Fibroblast of skin of scalp (primary cell): ENCODE measurements at regions not wholly inside any gene's neighbourhood (a gene's known extent, or its start where the extent isn't known, plus 50 kb on each side); places are given as distances from the start of the nearest gene placed in this dataset.

ENCODE experiments used
- DNase-seq: peaks from one replicate; pipeline ENCODE4 v3.0.0-alpha.2; 2013

- no peak for DNase-seq
Measured at GRCh38 chr5:6832994-6833393, 119.8 kb downstream of the TENT4A start.

GRCh38 chr5:6833406-6833805 lies 120.2 kb downstream of the TENT4A start:
- DNase-seq, result no peak

GRCh38 chr5:6837095-6837494 lies 123.9 kb downstream of the TENT4A start:
- DNase-seq, result no peak

GRCh38 chr5:6837519-6838110 lies 124.4 kb downstream of the TENT4A start:
- DNase-seq, result peak; percentile 5

- DNase-seq, result no peak
Measured at GRCh38 chr5:6838736-6839135, 125.5 kb downstream of the TENT4A start.

GRCh38 chr5:6840136-6840793 lies 127.0 kb downstream of the TENT4A start:
- DNase-seq, result no peak

- DNase-seq, result no peak
Measured at GRCh38 chr5:6843335-6843734, 130.1 kb downstream of the TENT4A start.

- no peak for DNase-seq
Measured at GRCh38 chr5:6843821-6844220, 130.6 kb downstream of the TENT4A start.

- DNase-seq, result no peak
Measured at GRCh38 chr5:6845856-6846255, 132.6 kb downstream of the TENT4A start.

GRCh38 chr5:6847870-6848269 lies 134.6 kb downstream of the TENT4A start:
- no peak for DNase-seq

GRCh38 chr5:6849316-6850105 lies 136.3 kb downstream of the TENT4A start:
- no peak for DNase-seq

- no peak for DNase-seq
Measured at GRCh38 chr5:6850106-6850432, 136.8 kb downstream of the TENT4A start.

GRCh38 chr5:6856653-6857052 lies 143.4 kb downstream of the TENT4A start:
- DNase-seq, result no peak

GRCh38 chr5:6858419-6858818 lies 145.2 kb downstream of the TENT4A start:
- no peak for DNase-seq

GRCh38 chr5:6859023-6859422 lies 145.8 kb downstream of the TENT4A start:
- no peak for DNase-seq

- no peak for DNase-seq
Measured at GRCh38 chr5:6859951-6860638, 146.9 kb downstream of the TENT4A start.

- no peak for DNase-seq
Measured at GRCh38 chr5:6861036-6861435, 147.8 kb downstream of the TENT4A start.

- no peak for DNase-seq
Measured at GRCh38 chr5:6861667-6862066, 148.4 kb downstream of the TENT4A start.

GRCh38 chr5:6862306-6862705 lies 149.1 kb downstream of the TENT4A start:
- no peak for DNase-seq

- DNase-seq, result no peak
Measured at GRCh38 chr5:6867712-6868111, 154.5 kb downstream of the TENT4A start.

GRCh38 chr5:6868171-6868570 lies 154.9 kb downstream of the TENT4A start:
- DNase-seq, result no peak

GRCh38 chr5:6868575-6869215 lies 155.5 kb downstream of the TENT4A start:
- DNase-seq, result no peak

GRCh38 chr5:6869677-6870076 lies 156.4 kb downstream of the TENT4A start:
- no peak for DNase-seq
